Effector memory CD8-positive, alpha-beta T cell (primary cell): ENCODE measurements at regions not wholly inside any gene's neighbourhood (a gene's known extent, or its start where the extent isn't known, plus 50 kb on each side); places are given as distances from the start of the nearest gene placed in this dataset.

Source experiments
- ATAC-seq: fragments of 150-1000 bp; cut with Tn5 transposase; replicated peaks from 2 replicates; pipeline ENCODE4 v1.10.0; 2021; ENCODE audit warnings: mild to moderate bottlenecking, moderate library complexity
- DNase-seq, 3 experiments: peaks; one replicate each; pipeline ENCODE4 v3.0.0; 2021
- H3K27ac Mint-ChIP-seq, 2 donors: one replicate each; pipeline ENCODE4 v1.8.0; 2022; ENCODE audit warnings: mild to moderate bottlenecking in 2 of 2, mixed read lengths in 2 of 2, moderate library complexity in 2 of 2
- H3K27me3 Mint-ChIP-seq, 2 donors: one replicate each; pipeline ENCODE4 v1.8.0; 2022; ENCODE audit warnings: mixed read lengths in 2 of 2
- H3K36me3 Mint-ChIP-seq: one replicate; pipeline ENCODE4 v1.8.0; 2022; ENCODE audit warnings: mild to moderate bottlenecking, moderate library complexity, mixed read lengths; ENCODE audit not compliant: insufficient read depth
- H3K4me1 Mint-ChIP-seq, 2 donors: one replicate each; pipeline ENCODE4 v1.8.0; 2022; ENCODE audit warnings: low read depth in 2 of 2, mixed read lengths in 2 of 2
- H3K4me3 Mint-ChIP-seq, 2 donors: one replicate each; pipeline ENCODE4 v1.8.0; 2022; ENCODE audit warnings: mild to moderate bottlenecking in 2 of 2, mixed read lengths in 2 of 2, moderate library complexity in 2 of 2
- H3K9me3 Mint-ChIP-seq, 2 donors: one replicate each; pipeline ENCODE4 v1.8.0; 2022; ENCODE audit warnings: mixed read lengths in 2 of 2

- no peak for ATAC-seq
- Mint-ChIP-seq H3K4me1 (no peaks in the 10 kb centered on the region), H3K4me3 (no peak overlapping the region), H3K27ac (no peak overlapping the region), H3K9me3 (no peaks in the 10 kb centered on the region), H3K27me3 (peaks cover 0 to 20% of the 10 kb centered on the region in 2 donors), H3K36me3 (no peaks in the 10 kb centered on the region)
- no peak for DNase-seq
Observed at GRCh38 chr20:9912290-9912689, 73.4 kb upstream of the PAK5 start.

DNA sequence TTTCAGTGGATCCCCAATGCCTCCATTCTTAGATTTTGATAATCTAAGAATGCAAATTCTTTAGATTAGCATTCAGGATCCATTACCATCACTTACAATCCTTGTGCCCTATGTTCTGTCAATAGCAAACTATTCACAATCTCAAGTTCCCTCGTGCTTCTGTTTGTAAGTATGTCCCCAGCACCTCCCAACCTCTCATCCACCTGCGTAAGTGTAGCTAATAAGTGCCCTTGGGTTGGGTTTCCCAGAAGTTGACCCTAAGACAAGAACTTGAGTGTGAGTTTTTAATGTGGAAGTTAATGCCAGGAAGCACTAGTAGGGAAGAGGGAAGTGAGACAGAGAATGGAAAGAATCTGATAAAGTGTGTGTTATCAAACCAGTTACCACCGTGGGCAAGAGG lies 72.6 kb upstream of the PAK5 start:
- H3K9me3 Mint-ChIP-seq, result no peaks in the 10 kb centered on the region
- DNase-seq (no peak), ATAC-seq (no peak)
- H3K36me3 Mint-ChIP-seq, result no peaks in the 10 kb centered on the region
- peaks cover 0 to 20% of the 10 kb centered on the region in 2 donors for H3K27me3 Mint-ChIP-seq
- no peak overlapping the region for H3K4me3 Mint-ChIP-seq
- H3K4me1 Mint-ChIP-seq, result no peaks in the 10 kb centered on the region
- no peak overlapping the region for H3K27ac Mint-ChIP-seq

DNA sequence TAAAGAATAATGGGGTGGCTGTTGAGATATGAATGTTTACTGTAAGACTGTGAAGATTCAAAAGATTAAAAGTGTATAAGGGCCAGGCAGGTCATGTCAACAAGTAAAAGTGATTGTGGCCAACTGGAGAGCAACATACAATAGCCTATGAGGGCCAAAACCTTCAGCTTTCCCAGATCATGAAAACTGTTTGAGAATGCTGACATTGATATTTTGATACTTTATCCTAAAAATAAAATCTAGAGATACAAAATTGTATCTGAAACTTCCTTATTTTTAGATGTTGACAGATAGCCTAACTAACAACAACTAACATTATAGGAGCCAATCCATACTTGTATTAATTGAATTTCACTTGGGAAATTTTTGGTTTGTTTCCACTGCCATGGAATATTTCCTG lies 70.3 kb upstream of the PAK5 start:
- Mint-ChIP-seq H3K9me3 (no peaks in the 10 kb centered on the region), H3K36me3 (no peaks in the 10 kb centered on the region), H3K4me1 (no peaks in the 10 kb centered on the region), H3K4me3 (no peak overlapping the region), H3K27ac (no peak overlapping the region), H3K27me3 (peaks cover 4 to 20% of the 10 kb centered on the region in 2 donors)
- no peak for ATAC-seq
- no peak for DNase-seq

DNA sequence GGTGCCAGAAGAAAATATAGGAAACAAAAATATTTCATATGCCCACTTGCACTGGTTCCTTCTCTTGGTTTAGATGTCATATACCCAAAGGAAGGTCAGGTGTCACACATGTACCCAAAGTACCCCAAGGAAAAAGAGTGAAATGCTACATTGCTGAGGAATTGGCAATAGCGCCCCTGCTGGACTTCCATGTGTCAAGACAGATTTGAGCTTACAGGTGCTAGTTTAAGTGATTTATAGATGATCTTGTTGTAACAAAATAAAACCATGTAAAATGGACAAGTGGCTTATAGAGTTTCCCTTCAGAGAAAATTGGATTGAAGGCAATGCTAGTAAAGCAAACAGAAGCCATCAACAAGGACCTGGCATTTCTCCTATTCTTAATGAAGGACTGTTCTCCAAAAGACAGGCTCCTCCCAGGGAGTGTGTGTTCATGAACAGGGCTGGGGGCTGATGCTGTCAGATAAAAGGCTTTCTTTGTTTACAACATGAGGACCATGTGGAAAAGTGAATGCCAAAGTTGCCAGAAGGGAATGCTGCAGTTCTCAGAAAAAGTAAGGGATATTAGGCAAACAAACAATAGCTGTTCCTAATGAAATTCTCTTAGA lies 64.3 kb upstream of the PAK5 start:
- H3K27ac Mint-ChIP-seq, result no peak overlapping the region
- H3K27me3 Mint-ChIP-seq, result peaks cover 0 to 13% of the 10 kb centered on the region in 2 donors
- no peak for ATAC-seq
- H3K4me1 Mint-ChIP-seq, result no peaks in the 10 kb centered on the region
- no peaks in the 10 kb centered on the region for H3K36me3 Mint-ChIP-seq
- H3K9me3 Mint-ChIP-seq, result peaks cover 0 to 4% of the 10 kb centered on the region in 2 donors
- H3K4me3 Mint-ChIP-seq, result no peak overlapping the region
- no peak for DNase-seq

DNA sequence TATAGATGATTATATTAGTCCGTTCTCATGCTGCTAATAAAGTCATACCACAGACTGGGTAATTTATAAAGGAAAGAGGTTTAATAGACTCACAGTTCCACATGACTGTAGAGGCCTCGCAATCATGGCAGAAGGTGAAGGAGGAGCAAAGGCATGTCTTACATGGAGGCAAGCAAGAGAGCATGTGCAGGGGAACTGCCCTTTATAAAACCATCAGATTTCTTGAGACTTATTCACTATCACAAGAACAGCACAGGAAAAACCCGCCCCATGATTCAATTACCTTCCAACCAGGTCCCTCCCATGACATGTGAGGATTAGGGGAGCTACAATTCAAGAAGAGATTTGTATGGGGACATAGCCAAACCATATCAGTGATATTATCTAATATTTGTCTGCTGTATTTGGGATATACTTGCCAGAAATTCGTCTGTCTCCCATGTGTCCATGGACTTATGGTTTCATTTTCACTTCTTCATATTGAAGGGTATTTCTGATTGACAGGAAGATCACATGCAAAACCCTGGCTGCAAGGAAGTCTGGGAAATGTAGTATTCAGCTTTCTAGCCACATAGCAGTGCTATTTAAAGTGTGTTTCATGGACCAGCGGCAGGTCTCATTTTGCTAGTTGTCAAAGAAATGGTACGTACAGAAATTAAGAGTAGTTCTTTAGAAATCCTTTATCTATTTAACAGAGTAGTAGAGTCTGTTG lies 50.5 kb upstream of the PAK5 start:
- no peak for ATAC-seq
- Mint-ChIP-seq H3K27me3 (peaks cover 0 to 9% of the 10 kb centered on the region in 2 donors), H3K36me3 (no peaks in the 10 kb centered on the region), H3K9me3 (peaks cover 0 to 2% of the 10 kb centered on the region in 2 donors), H3K4me3 (peak overlapping the region; percentile 5 to 12), H3K27ac (no peak overlapping the region), H3K4me1 (peaks cover 2 to 7% of the 10 kb centered on the region in 2 donors)
- DNase-seq, result no peak
